ENCODE measurements at regions not wholly inside any gene's neighbourhood (a gene's known extent, or its start where the extent isn't known, plus 50 kb on each side); places are given as distances from the start of the nearest gene placed in this dataset.

- Histone ChIP-seq H3K27me3 (ENCODE audit: control insufficient read depth, extremely low read depth, insufficient read depth, low read length) (no peaks in the 10 kb centered on the region), H3K36me3 (ENCODE audit: control insufficient read depth in 2 of 2, extremely low read depth in 1 of 2, insufficient read depth in 2 of 2, low read length in 2 of 2) (no peaks in the 10 kb centered on the region), H3K4me1 (ENCODE audit: control insufficient read depth, extremely low read depth, insufficient read depth, low read length) (no peaks in the 10 kb centered on the region), H3K4me3 (ENCODE audit: control insufficient read depth in 2 of 3, extremely low read depth in 1 of 3, insufficient read depth in 2 of 3, low read depth in 1 of 3, low read length in 3 of 3) (no peak overlapping the region), H3K27ac (ENCODE audit: control insufficient read depth, insufficient read depth, low read length) (no peak overlapping the region), H4K20me1 (ENCODE audit: control insufficient read depth, extremely low read depth, insufficient read depth, low read length) (no peaks in the 10 kb centered on the region), H3K79me2 (ENCODE audit: control insufficient read depth, insufficient read depth, low read length) (no peaks in the 10 kb centered on the region), H3K9me1 (ENCODE audit: control insufficient read depth, extremely low read depth, insufficient read depth, low read length) (no peaks in the 10 kb centered on the region), H3K9ac (ENCODE audit: control insufficient read depth, extremely low read depth, insufficient read depth, low read length) (no peak overlapping the region), H3K4me2 (ENCODE audit: control insufficient read depth, extremely low read depth, insufficient read depth, low read depth, low read length) (no peak overlapping the region), H3K9me3 (ENCODE audit: control insufficient read depth, low read depth, low read length) (no peaks in the 10 kb centered on the region), H2AFZ (ENCODE audit: control insufficient read depth, low read length) (no peak overlapping the region)
- TF ChIP-seq CTCF (optimal IDR thresholded peaks at IDR 0.05 in 1 of 3, IDR thresholded peaks at IDR 0.05 in 1 of 3, conservative IDR thresholded peaks at IDR 0.05 in 1 of 3; ENCODE audit: extremely low read depth in 1 of 3, insufficient read depth in 2 of 3, low read length in 3 of 3): no peak
- no peak for TF ChIP-seq EZH2 (IDR thresholded peaks at IDR 0.05; ENCODE audit: low read length)
- no peak for DNase-seq (ENCODE audit: low read depth, low spot score)
- dilution Hi-C loops (cut with MboI; ENCODE audit: extremely low pct_ligation_motif_present, low sequenced_read_pairs): no loop called here
- FAIRE-seq: no peak
Observed at GRCh38 chr9:77094150-77094549, 74.7 kb downstream of the FOXB2 start.

GRCh38 chr9:77097335-77097734 is 77.9 kb downstream of the FOXB2 start:
- no peak overlapping the region for H3K4me2 ChIP-seq (ENCODE audit: control insufficient read depth, extremely low read depth, insufficient read depth, low read depth, low read length)
- no peak overlapping the region for H3K27ac ChIP-seq (ENCODE audit: control insufficient read depth, insufficient read depth, low read length)
- DNase-seq (ENCODE audit: low read depth, low spot score) (no peak), FAIRE-seq (no peak)
- no peak overlapping the region for H3K9ac ChIP-seq (ENCODE audit: control insufficient read depth, extremely low read depth, insufficient read depth, low read length)
- H3K27me3 ChIP-seq (ENCODE audit: control insufficient read depth, extremely low read depth, insufficient read depth, low read length): no peaks in the 10 kb centered on the region
- dilution Hi-C loops (cut with MboI; ENCODE audit: extremely low pct_ligation_motif_present, low sequenced_read_pairs): no loop called here
- no peaks in the 10 kb centered on the region for H3K79me2 ChIP-seq (ENCODE audit: control insufficient read depth, insufficient read depth, low read length)
- no peaks in the 10 kb centered on the region for H3K9me3 ChIP-seq (ENCODE audit: control insufficient read depth, low read depth, low read length)
- no peaks in the 10 kb centered on the region for H4K20me1 ChIP-seq (ENCODE audit: control insufficient read depth, extremely low read depth, insufficient read depth, low read length)
- H3K4me1 ChIP-seq (ENCODE audit: control insufficient read depth, extremely low read depth, insufficient read depth, low read length): no peaks in the 10 kb centered on the region
- H3K4me3 ChIP-seq (ENCODE audit: control insufficient read depth in 2 of 3, extremely low read depth in 1 of 3, insufficient read depth in 2 of 3, low read depth in 1 of 3, low read length in 3 of 3): no peak overlapping the region
- H3K9me1 ChIP-seq (ENCODE audit: control insufficient read depth, extremely low read depth, insufficient read depth, low read length): no peaks in the 10 kb centered on the region
- TF ChIP-seq CTCF (optimal IDR thresholded peaks at IDR 0.05 in 1 of 3, IDR thresholded peaks at IDR 0.05 in 1 of 3, conservative IDR thresholded peaks at IDR 0.05 in 1 of 3; ENCODE audit: extremely low read depth in 1 of 3, insufficient read depth in 2 of 3, low read length in 3 of 3) (no peak), EZH2 (IDR thresholded peaks at IDR 0.05; ENCODE audit: low read length) (no peak)
- H2AFZ ChIP-seq (ENCODE audit: control insufficient read depth, low read length): no peak overlapping the region
- H3K36me3 ChIP-seq (ENCODE audit: control insufficient read depth in 2 of 2, extremely low read depth in 1 of 2, insufficient read depth in 2 of 2, low read length in 2 of 2): no peaks in the 10 kb centered on the region
